ENCODE measurements at regions not wholly inside any gene's neighbourhood (a gene's known extent, or its start where the extent isn't known, plus 50 kb on each side); places are given as distances from the start of the nearest gene placed in this dataset.

- TF ChIP-seq GATA3 (IDR thresholded peaks at IDR 0.05; ENCODE audit: low read depth, low read length) = no peak
- no peak for TF ChIP-seq GATA2 (IDR thresholded peaks at IDR 0.05; ENCODE audit: low read depth, low read length)
These were observed 309.1 kb downstream of the AASDHPPT start for GRCh38 chr11:106386519-106386918.
